DND-41 (cell line): ENCODE measurements at regions not wholly inside any gene's neighbourhood (a gene's known extent, or its start where the extent isn't known, plus 50 kb on each side); places are given as distances from the start of the nearest gene placed in this dataset.

ENCODE experiments used
- CTCF ChIP-seq: IDR thresholded peaks from 2 replicates; pipeline ENCODE4 v1.5.1; 2012; ENCODE audit warnings: borderline replicate concordance, low read length, moderate library complexity, mild to moderate bottlenecking; ENCODE audit not compliant: poor library complexity, severe bottlenecking; ENCODE audit errors: extremely low read depth
- EZH2 ChIP-seq: IDR thresholded peaks from 3 replicates; pipeline ENCODE4 v1.6.1; 2012; ENCODE audit warnings: borderline replicate concordance, low read depth, mild to moderate bottlenecking, moderate library complexity, low read length, inconsistent platforms; ENCODE audit not compliant: severe bottlenecking

- TF ChIP-seq CTCF (no peak), EZH2 (no peak)
Measured at GRCh38 chr13:42388326-42388725, 116.4 kb downstream of the AKAP11 start.
